ENCODE measurements at regions not wholly inside any gene's neighbourhood (a gene's known extent, or its start where the extent isn't known, plus 50 kb on each side); places are given as distances from the start of the nearest gene placed in this dataset.

- no peak for TF ChIP-seq FOXP2 (optimal IDR thresholded peaks at IDR 0.05; ENCODE audit: borderline replicate concordance, extremely low read depth, extremely low read length, insufficient read depth)
- no peak for TF ChIP-seq TAF1 (IDR thresholded peaks at IDR 0.05; ENCODE audit: borderline replicate concordance, insufficient read depth, low read length)
- TF ChIP-seq POLR2AphosphoS5 (IDR thresholded peaks at IDR 0.05; ENCODE audit: low read depth, low read length): no peak
- TF ChIP-seq REST (IDR thresholded peaks at IDR 0.05; ENCODE audit: insufficient read depth in 1 of 2, low read depth in 2 of 2, low read length in 2 of 2): no peak
- TF ChIP-seq SIN3A (IDR thresholded peaks at IDR 0.05; ENCODE audit: borderline replicate concordance, insufficient read depth, low read length): no peak
These were observed 88.7 kb downstream of the NR1D2 start for GRCh38 chr3:24033818-24034217.

GRCh38 chr3:24034464-24034863 lies 89.4 kb downstream of the NR1D2 start:
- TF ChIP-seq REST (IDR thresholded peaks at IDR 0.05; ENCODE audit: insufficient read depth in 1 of 2, low read depth in 2 of 2, low read length in 2 of 2): peak; percentile 61 to 87; a peak in 3 of 4 replicates
- no peak for TF ChIP-seq FOXP2 (optimal IDR thresholded peaks at IDR 0.05; ENCODE audit: borderline replicate concordance, extremely low read depth, extremely low read length, insufficient read depth)

GRCh38 chr3:24037971-24038370 lies 92.9 kb downstream of the NR1D2 start:
- TF ChIP-seq FOXP2 (optimal IDR thresholded peaks at IDR 0.05; ENCODE audit: borderline replicate concordance, extremely low read depth, extremely low read length, insufficient read depth) (no peak), TAF1 (IDR thresholded peaks at IDR 0.05; ENCODE audit: borderline replicate concordance, insufficient read depth, low read length) (no peak), POLR2AphosphoS5 (IDR thresholded peaks at IDR 0.05; ENCODE audit: low read depth, low read length) (no peak), SIN3A (IDR thresholded peaks at IDR 0.05; ENCODE audit: borderline replicate concordance, insufficient read depth, low read length) (no peak), REST (IDR thresholded peaks at IDR 0.05; ENCODE audit: insufficient read depth in 1 of 2, low read depth in 2 of 2, low read length in 2 of 2) (no peak)

- no peak for TF ChIP-seq SIN3A (IDR thresholded peaks at IDR 0.05; ENCODE audit: borderline replicate concordance, insufficient read depth, low read length)
- TF ChIP-seq FOXP2 (optimal IDR thresholded peaks at IDR 0.05; ENCODE audit: borderline replicate concordance, extremely low read depth, extremely low read length, insufficient read depth): no peak
- no peak for TF ChIP-seq REST (IDR thresholded peaks at IDR 0.05; ENCODE audit: insufficient read depth in 1 of 2, low read depth in 2 of 2, low read length in 2 of 2)
- no peak for TF ChIP-seq TAF1 (IDR thresholded peaks at IDR 0.05; ENCODE audit: borderline replicate concordance, insufficient read depth, low read length)
- no peak for TF ChIP-seq POLR2AphosphoS5 (IDR thresholded peaks at IDR 0.05; ENCODE audit: low read depth, low read length)
These were observed 95.2 kb downstream of the NR1D2 start for GRCh38 chr3:24040311-24040710.

All from PFSK-1 (cell line).